GM12873 (cell line): ENCODE measurements at regions not wholly inside any gene's neighbourhood (a gene's known extent, or its start where the extent isn't known, plus 50 kb on each side); places are given as distances from the start of the nearest gene placed in this dataset.

Experiments
- TF ChIP-seq, protein P1 (sequence below): IDR thresholded peaks from 2 replicates; pipeline ENCODE4 v1.5.1; 2012; ENCODE audit warnings: low read depth, mild to moderate bottlenecking, moderate library complexity, low read length, control low read depth; ENCODE audit not compliant: insufficient read depth; ENCODE audit errors: missing control alignments

DNA sequence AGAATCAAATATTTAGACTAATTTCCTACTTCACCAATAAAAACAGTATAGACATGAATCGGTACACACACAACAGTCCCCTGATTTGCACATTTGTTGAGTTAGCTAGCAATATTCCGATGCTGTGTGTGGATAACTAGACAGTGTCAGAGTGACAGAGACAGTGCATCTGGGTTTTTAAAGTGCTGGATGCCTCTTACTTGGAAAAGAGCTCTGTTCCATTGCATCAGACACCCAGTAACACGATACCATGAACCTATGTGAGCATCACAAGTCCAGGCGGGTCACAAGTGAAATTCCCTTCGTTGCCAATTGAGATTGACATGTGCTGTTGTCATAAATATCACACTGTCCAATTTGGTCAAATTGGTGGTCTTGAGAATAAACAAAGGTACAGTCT, 82.0 kb upstream of the ESRRG start:
- TF ChIP-seq, protein P1, sequence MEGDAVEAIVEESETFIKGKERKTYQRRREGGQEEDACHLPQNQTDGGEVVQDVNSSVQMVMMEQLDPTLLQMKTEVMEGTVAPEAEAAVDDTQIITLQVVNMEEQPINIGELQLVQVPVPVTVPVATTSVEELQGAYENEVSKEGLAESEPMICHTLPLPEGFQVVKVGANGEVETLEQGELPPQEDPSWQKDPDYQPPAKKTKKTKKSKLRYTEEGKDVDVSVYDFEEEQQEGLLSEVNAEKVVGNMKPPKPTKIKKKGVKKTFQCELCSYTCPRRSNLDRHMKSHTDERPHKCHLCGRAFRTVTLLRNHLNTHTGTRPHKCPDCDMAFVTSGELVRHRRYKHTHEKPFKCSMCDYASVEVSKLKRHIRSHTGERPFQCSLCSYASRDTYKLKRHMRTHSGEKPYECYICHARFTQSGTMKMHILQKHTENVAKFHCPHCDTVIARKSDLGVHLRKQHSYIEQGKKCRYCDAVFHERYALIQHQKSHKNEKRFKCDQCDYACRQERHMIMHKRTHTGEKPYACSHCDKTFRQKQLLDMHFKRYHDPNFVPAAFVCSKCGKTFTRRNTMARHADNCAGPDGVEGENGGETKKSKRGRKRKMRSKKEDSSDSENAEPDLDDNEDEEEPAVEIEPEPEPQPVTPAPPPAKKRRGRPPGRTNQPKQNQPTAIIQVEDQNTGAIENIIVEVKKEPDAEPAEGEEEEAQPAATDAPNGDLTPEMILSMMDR = no peak

DNA sequence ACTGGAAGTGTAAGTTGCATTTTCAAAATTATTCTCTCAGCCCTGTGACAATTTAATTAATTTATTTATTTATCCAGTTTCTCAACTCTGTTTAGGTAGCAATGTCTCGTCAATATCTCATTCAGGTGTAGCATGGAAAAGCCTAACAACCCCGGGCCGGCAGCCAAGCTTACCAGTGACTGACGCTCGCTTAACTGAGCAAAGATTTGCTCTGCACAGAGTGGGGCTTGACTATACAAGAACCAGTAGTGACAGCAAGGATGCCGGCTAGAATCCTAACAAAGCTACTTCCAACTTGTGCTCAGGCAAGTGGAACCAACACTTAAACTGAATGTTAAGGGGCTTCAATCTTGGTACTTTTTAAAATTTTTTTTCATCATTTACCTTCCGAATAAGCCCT, 80.9 kb upstream of the ESRRG start:
- TF ChIP-seq, protein P1 = no peak

DNA sequence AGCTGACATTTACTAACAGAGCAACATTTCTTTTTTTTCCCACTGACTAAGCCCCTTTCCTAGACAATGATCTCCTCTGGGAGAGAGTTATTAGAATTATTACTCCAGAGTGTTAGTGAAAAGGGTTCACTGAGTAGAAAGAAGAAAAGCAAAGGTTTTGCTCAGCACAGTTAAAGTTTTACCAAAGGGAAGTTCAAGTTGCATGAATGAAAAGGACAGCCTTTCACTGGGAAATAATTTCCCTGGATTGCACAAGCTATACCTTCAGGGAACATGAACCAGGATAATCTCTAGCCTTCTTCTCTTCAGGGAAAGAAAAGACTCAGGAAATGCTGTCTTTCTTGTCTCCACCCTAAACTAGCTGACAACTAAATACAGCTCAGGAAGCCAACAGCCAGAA, 71.4 kb upstream of the ESRRG start:
- TF ChIP-seq, protein P1 = no peak

DNA sequence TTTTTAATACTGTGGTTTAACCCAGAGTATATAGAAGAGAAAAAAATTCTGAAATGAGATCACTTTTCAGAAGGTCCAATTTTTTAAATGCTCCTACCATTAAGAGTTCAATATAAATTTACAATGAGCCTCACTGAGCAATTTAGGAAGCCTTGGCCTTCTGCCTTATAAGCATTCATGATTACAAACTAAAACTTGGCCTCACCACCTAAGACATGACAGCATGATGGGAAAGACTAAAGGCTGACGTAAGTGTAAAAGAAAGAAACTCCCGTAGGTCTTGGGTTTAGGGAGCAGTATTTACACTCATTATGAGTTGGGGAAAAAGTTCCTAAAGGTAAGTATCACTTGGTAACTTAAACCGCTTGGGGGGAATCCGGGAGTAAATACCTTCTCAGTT, 70.7 kb upstream of the ESRRG start:
- TF ChIP-seq, protein P1 = no peak

DNA sequence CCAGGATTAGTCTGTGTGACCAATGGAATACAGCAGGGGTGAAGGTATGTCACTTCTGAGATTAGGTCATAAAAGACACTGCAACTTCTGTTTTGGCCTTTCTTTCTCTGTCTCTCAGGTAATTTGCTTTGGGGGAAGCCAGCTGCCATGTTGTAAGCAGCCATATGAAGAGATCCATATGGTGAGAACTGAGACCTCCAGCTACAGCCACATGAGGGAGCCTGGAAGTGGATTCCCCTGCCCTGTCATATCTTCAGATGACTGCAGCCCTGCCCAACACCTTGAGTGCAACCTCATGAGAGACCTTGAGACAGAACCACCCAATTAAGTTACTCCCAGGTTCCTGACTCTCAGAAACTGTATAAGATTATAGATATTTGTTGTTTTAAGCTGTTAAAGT, 70.1 kb upstream of the ESRRG start:
- TF ChIP-seq, protein P1 = no peak

DNA sequence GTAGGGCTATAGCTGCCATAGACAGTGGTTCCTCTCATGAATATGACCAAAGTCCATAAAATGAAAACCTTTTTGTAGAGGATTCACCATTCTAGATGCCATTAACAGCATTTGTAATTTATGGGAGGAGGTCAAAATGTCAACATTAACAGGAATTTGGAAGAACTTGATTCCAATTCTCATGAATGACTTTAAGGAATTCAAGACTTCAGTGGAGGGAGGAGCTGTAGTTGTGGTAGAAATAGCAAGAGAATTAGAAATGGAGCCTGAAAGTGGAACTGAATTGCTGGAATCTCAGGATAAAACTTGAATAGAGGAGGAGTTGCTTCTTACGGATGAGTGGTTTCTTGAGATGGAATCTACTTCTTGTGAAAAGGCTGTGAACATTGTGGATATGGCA, 65.4 kb upstream of the ESRRG start:
- TF ChIP-seq, protein P1 = no peak

DNA sequence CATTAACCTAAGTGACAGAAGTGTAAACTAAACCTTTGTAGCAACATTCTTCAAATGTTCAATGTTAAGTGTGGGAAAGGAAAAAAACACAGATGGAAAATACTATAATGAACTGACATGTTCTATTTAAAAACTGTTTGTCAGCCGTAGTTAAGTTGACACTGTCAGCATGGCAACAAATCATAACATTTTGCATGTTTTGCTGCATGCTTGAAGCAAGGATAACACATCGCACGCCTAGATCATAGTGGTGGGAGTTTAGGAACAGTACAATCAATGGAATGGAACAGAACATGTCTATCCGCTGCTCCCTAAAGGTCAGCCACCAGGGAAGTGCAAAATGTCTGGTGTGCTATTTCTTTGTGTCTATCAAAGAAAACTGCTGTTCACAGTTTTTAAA, 62.5 kb upstream of the ESRRG start:
- TF ChIP-seq, protein P1 = no peak
